ENCODE measurements at regions not wholly inside any gene's neighbourhood (a gene's known extent, or its start where the extent isn't known, plus 50 kb on each side); places are given as distances from the start of the nearest gene placed in this dataset.

DNA sequence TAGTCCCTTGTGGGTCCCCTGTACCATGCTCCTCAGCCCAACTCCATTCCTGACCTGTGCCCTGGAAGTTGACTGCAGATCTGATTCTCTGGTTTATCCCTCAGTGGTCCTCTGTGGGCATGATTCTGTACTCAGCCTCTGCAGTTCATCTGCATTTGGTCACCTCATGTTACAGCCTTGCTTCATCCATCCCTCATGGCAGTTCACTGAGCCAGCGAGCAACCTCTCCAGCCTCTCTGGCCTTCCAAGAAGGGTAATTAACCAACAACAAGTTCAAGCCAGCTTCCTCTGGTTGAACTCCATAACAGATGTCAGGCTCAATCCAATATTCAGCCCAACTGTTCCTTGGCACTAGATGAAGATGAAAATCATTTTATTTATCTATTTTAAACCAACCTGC is 509.5 kb downstream of the NTRK3 start:
- TF ChIP-seq CTCF (IDR thresholded peaks at IDR 0.05; ENCODE audit: control extremely low read depth in 1 of 3, insufficient read depth in 1 of 3, low read depth in 1 of 3, low read length in 3 of 3) (no peak), PHF8 (conservative IDR thresholded peaks at IDR 0.05; ENCODE audit: low read depth, low read length) (no peak), KDM1A (IDR thresholded peaks at IDR 0.05; ENCODE audit: borderline replicate concordance, low read length) (no peak), POLR2A (IDR thresholded peaks at IDR 0.05; ENCODE audit: control extremely low read depth in 1 of 2, low read depth in 2 of 2, low read length in 2 of 2) (no peak), GABPA (IDR thresholded peaks at IDR 0.05; ENCODE audit: borderline replicate concordance, insufficient read depth, low read length) (no peak), YY1 (IDR thresholded peaks at IDR 0.05; ENCODE audit: low read depth, low read length) (no peak), POLR2AphosphoS5 (IDR thresholded peaks at IDR 0.05; ENCODE audit: low read depth, low read length) (no peak), SUZ12 (IDR thresholded peaks at IDR 0.05; ENCODE audit: low read length) (no peak), RFX5 (IDR thresholded peaks at IDR 0.05; ENCODE audit: borderline replicate concordance, low read depth, low read length) (no peak), CREB1 (IDR thresholded peaks at IDR 0.05) (no peak), HDAC6 (IDR thresholded peaks at IDR 0.05; ENCODE audit: low read depth, low read length) (no peak), RAD21 (IDR thresholded peaks at IDR 0.05 in 1 of 2, conservative IDR thresholded peaks at IDR 0.05 in 1 of 2; ENCODE audit: low read depth in 2 of 2, low read length in 2 of 2) (no peak)
